ENCODE measurements at regions not wholly inside any gene's neighbourhood (a gene's known extent, or its start where the extent isn't known, plus 50 kb on each side); places are given as distances from the start of the nearest gene placed in this dataset.

DNA sequence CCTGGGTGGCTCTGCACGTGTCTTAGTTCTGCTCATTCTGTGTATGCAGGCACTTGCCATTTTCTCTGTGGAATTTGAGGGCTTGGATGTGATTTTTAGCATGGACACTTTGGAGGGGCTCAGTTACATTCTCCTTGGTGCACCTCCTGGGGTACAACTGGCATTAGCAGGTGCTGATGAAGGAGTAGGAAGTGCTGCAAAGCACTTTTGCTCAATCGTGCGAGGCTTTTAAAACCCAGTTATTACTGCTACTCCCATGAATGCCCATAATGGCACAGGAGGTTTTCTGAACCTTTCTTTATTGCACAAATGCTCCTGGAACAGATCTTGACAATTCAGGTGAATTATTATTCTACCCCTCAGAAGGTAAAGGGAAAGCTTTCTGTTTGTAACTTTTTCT lies 78.7 kb downstream of the SLC25A47 start:
- in situ Hi-C loops (cut with MboI) (no loop called here), intact Hi-C loops (cut with micrococcal nuclease) (no loop called here)
- Histone ChIP-seq H3K4me3 (no peak overlapping the region), H3K9me1 (ENCODE audit: control insufficient read depth, insufficient read depth, low read length) (no peaks in the 10 kb centered on the region), H3K27ac (ENCODE audit: extremely low read depth, low read depth, low read length) (no peak overlapping the region), H3K36me3 (ENCODE audit: control insufficient read depth, insufficient read depth, low read length) (no peaks in the 10 kb centered on the region), H2AFZ (ENCODE audit: low read depth, low read length) (no peak overlapping the region), H3K4me1 (replicated peaks in 1 of 2; ENCODE audit: control insufficient read depth in 2 of 2, insufficient read depth in 2 of 2, low read length in 2 of 2) (peaks cover 23% of the 10 kb centered on the region in 2 experiments; a peak in 4 of 5 replicates), H4K20me1 (replicated peaks; ENCODE audit: control insufficient read depth, insufficient read depth, low read length) (peaks cover 5% of the 10 kb centered on the region; the same call in 1 of the 2 replicates), H3K9ac (ENCODE audit: insufficient read depth in 1 of 2, low read depth in 2 of 2, low read length in 2 of 2) (no peak overlapping the region), H3K4me2 (ENCODE audit: insufficient read depth, low read length) (no peak overlapping the region), H3K9me3 (replicated peaks; ENCODE audit: control insufficient read depth, insufficient read depth, low read depth, low read length) (no peaks in the 10 kb centered on the region), H3K27me3 (ENCODE audit: control insufficient read depth in 2 of 2, insufficient read depth in 2 of 2, low read length in 2 of 2) (no peaks in the 10 kb centered on the region), H3K79me2 (ENCODE audit: control insufficient read depth, insufficient read depth, low read length) (no peaks in the 10 kb centered on the region)
- no peak for TF ChIP-seq L3MBTL2 (IDR thresholded peaks at IDR 0.05)
- TF ChIP-seq BCL6 (CRISPR knock-in tag; IDR thresholded peaks at IDR 0.05) = no peak
- TF ChIP-seq ZZZ3 (IDR thresholded peaks at IDR 0.05) = no peak
- no peak for TF ChIP-seq BRD9 (IDR thresholded peaks at IDR 0.05; ENCODE audit: low read depth, partially characterized antibody)
- no peak for TF ChIP-seq YBX1 (IDR thresholded peaks at IDR 0.05)
- no peak for TF ChIP-seq ZNF445 (CRISPR knock-in tag; IDR thresholded peaks at IDR 0.05; ENCODE audit: low read depth)
- TF ChIP-seq, protein P1, sequence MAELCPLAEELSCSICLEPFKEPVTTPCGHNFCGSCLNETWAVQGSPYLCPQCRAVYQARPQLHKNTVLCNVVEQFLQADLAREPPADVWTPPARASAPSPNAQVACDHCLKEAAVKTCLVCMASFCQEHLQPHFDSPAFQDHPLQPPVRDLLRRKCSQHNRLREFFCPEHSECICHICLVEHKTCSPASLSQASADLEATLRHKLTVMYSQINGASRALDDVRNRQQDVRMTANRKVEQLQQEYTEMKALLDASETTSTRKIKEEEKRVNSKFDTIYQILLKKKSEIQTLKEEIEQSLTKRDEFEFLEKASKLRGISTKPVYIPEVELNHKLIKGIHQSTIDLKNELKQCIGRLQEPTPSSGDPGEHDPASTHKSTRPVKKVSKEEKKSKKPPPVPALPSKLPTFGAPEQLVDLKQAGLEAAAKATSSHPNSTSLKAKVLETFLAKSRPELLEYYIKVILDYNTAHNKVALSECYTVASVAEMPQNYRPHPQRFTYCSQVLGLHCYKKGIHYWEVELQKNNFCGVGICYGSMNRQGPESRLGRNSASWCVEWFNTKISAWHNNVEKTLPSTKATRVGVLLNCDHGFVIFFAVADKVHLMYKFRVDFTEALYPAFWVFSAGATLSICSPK (IDR thresholded peaks at IDR 0.05; ENCODE audit: borderline replicate concordance) = no peak
- no peak for TF ChIP-seq MXI1 (IDR thresholded peaks at IDR 0.05; ENCODE audit: low read depth, low read length)
- TF ChIP-seq, protein P2, sequence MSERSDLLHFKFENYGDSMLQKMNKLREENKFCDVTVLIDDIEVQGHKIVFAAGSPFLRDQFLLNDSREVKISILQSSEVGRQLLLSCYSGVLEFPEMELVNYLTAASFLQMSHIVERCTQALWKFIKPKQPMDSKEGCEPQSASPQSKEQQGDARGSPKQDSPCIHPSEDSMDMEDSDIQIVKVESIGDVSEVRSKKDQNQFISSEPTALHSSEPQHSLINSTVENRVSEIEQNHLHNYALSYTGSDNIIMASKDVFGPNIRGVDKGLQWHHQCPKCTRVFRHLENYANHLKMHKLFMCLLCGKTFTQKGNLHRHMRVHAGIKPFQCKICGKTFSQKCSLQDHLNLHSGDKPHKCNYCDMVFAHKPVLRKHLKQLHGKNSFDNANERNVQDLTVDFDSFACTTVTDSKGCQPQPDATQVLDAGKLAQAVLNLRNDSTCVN (CRISPR knock-in tag; IDR thresholded peaks at IDR 0.05) = no peak
- no peak for TF ChIP-seq CHD2 (IDR thresholded peaks at IDR 0.05; ENCODE audit: low read depth, low read length)
- no peak for TF ChIP-seq KLF6 (CRISPR knock-in tag; IDR thresholded peaks at IDR 0.05; ENCODE audit: borderline replicate concordance)
- TF ChIP-seq NR3C1 (CRISPR knock-in tag; IDR thresholded peaks at IDR 0.05) = no peak
- no peak for TF ChIP-seq NFYB (IDR thresholded peaks at IDR 0.05; ENCODE audit: extremely low read depth, insufficient read length)
- TF ChIP-seq ZNF507 (tag; conservative IDR thresholded peaks at IDR 0.05) = no peak
- TF ChIP-seq PHF8 (IDR thresholded peaks at IDR 0.05; ENCODE audit: borderline replicate concordance, low read length) = no peak
- no peak for TF ChIP-seq FOXP1 (CRISPR knock-in tag; IDR thresholded peaks at IDR 0.05)
- no peak for TF ChIP-seq CCAR2 (IDR thresholded peaks at IDR 0.05; ENCODE audit: low read depth, low read length)
- TF ChIP-seq, protein P3, sequence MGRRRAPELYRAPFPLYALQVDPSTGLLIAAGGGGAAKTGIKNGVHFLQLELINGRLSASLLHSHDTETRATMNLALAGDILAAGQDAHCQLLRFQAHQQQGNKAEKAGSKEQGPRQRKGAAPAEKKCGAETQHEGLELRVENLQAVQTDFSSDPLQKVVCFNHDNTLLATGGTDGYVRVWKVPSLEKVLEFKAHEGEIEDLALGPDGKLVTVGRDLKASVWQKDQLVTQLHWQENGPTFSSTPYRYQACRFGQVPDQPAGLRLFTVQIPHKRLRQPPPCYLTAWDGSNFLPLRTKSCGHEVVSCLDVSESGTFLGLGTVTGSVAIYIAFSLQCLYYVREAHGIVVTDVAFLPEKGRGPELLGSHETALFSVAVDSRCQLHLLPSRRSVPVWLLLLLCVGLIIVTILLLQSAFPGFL (CRISPR knock-in tag; IDR thresholded peaks at IDR 0.05) = no peak
- no peak for TF ChIP-seq ZNF766 (CRISPR knock-in tag; conservative IDR thresholded peaks at IDR 0.05)
- TF ChIP-seq, protein P4, sequence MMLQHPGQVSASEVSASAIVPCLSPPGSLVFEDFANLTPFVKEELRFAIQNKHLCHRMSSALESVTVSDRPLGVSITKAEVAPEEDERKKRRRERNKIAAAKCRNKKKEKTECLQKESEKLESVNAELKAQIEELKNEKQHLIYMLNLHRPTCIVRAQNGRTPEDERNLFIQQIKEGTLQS (IDR thresholded peaks at IDR 0.05) = no peak
- TF ChIP-seq, protein P4 (CRISPR knock-in tag; conservative IDR thresholded peaks at IDR 0.05) = no peak
- POLR2A ChIA-PET = no interaction called here
- CTCF ChIA-PET (ENCODE audit: low intra/inter-chr PET ratio) = interaction anchor here (0.6 kb wide), 1 partner anchor 1302 kb away, joined by 6 read pairs; no protein-coding TSS in a partner anchor
- DNase-seq (ENCODE audit: extremely low read depth in 1 of 4, low spot score in 3 of 4) (no peak), ATAC-seq (no peak), FAIRE-seq (no peak)
- BruUV-seq (replicated peaks) = no TSS peak
- WGBS (ENCODE audit: insufficient coverage, low coverage, missing lambda C conversion rate) = 32% methylated on average over 3 of the region's 3 CpGs
